DOHH2 (cell line): ENCODE measurements at regions not wholly inside any gene's neighbourhood (a gene's known extent, or its start where the extent isn't known, plus 50 kb on each side); places are given as distances from the start of the nearest gene placed in this dataset.

Experiments used
- EZH2phosphoT487 ChIP-seq: fragments of 200-600 bp; sonication (generic); IDR thresholded peaks from 2 replicates; pipeline ENCODE4 v1.6.1; 2017; ENCODE audit warnings: borderline replicate concordance, mild to moderate bottlenecking, antibody characterized with exemption, low read length, moderate library complexity, mixed read lengths
- TF ChIP-seq, protein P1 (sequence below): fragments of 200-600 bp; sonication (generic); IDR thresholded peaks from one replicate; pipeline ENCODE4 v1.5.1; 2014; ENCODE audit warnings: antibody characterized with exemption, mild to moderate bottlenecking, low read depth, low read length; ENCODE audit not compliant: poor library complexity, severe bottlenecking

DNA sequence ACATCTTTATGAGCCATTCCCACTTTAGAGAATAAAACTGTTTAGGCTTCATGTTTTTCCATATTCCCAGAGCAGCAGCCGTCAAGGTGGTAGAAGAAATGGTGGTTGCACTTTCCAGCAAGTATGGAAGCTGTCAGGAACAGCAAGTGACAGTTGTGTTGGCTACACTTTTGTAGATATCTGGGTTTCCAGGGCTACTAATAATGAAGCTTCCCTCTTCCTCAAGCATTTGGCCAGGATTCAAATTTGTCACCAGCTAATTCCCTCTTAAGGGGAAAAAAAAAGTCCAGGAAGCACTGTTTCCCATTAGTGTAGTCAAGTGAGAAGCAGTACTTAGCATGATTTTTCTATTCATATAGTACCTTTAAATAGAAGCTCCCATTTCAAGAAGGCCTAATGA is 252.8 kb downstream of the IGSF11 start:
- TF ChIP-seq, protein P1, sequence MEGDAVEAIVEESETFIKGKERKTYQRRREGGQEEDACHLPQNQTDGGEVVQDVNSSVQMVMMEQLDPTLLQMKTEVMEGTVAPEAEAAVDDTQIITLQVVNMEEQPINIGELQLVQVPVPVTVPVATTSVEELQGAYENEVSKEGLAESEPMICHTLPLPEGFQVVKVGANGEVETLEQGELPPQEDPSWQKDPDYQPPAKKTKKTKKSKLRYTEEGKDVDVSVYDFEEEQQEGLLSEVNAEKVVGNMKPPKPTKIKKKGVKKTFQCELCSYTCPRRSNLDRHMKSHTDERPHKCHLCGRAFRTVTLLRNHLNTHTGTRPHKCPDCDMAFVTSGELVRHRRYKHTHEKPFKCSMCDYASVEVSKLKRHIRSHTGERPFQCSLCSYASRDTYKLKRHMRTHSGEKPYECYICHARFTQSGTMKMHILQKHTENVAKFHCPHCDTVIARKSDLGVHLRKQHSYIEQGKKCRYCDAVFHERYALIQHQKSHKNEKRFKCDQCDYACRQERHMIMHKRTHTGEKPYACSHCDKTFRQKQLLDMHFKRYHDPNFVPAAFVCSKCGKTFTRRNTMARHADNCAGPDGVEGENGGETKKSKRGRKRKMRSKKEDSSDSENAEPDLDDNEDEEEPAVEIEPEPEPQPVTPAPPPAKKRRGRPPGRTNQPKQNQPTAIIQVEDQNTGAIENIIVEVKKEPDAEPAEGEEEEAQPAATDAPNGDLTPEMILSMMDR, result no peak
- no peak for TF ChIP-seq EZH2phosphoT487
